ENCODE measurements at regions not wholly inside any gene's neighbourhood (a gene's known extent, or its start where the extent isn't known, plus 50 kb on each side); places are given as distances from the start of the nearest gene placed in this dataset.

GRCh38 chrX:101729986-101730385 lies 70.3 kb upstream of the ARMCX2 start:
- TF ChIP-seq TARDBP (IDR thresholded peaks at IDR 0.05), result no peak
- TF ChIP-seq BHLHE40 (IDR thresholded peaks at IDR 0.05; ENCODE audit: borderline replicate concordance), result no peak
- no peak for TF ChIP-seq NFRKB (IDR thresholded peaks at IDR 0.05)
- no peak for TF ChIP-seq SP1 (IDR thresholded peaks at IDR 0.05)
- TF ChIP-seq SUZ12 (IDR thresholded peaks at IDR 0.05), result no peak
- TF ChIP-seq LEF1 (IDR thresholded peaks at IDR 0.05; ENCODE audit: borderline replicate concordance), result no peak
- TF ChIP-seq ELF4 (IDR thresholded peaks at IDR 0.05), result no peak
- TF ChIP-seq, protein P1, sequence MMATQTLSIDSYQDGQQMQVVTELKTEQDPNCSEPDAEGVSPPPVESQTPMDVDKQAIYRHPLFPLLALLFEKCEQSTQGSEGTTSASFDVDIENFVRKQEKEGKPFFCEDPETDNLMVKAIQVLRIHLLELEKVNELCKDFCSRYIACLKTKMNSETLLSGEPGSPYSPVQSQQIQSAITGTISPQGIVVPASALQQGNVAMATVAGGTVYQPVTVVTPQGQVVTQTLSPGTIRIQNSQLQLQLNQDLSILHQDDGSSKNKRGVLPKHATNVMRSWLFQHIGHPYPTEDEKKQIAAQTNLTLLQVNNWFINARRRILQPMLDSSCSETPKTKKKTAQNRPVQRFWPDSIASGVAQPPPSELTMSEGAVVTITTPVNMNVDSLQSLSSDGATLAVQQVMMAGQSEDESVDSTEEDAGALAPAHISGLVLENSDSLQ (IDR thresholded peaks at IDR 0.05), result no peak
- TF ChIP-seq L3MBTL2 (conservative IDR thresholded peaks at IDR 0.05), result no peak
- TF ChIP-seq FOXM1 (IDR thresholded peaks at IDR 0.05; ENCODE audit: borderline replicate concordance), result no peak
- TF ChIP-seq ARNT (IDR thresholded peaks at IDR 0.05), result no peak
- TF ChIP-seq FOXK2 (IDR thresholded peaks at IDR 0.05), result no peak
- no peak for TF ChIP-seq FOXA1 (IDR thresholded peaks at IDR 0.05)
- TF ChIP-seq HDGF (IDR thresholded peaks at IDR 0.05; ENCODE audit: borderline replicate concordance), result no peak

All from HEK293T (cell line).